Body of pancreas (tissue), 4 donors: ENCODE measurements at regions not wholly inside any gene's neighbourhood (a gene's known extent, or its start where the extent isn't known, plus 50 kb on each side); places are given as distances from the start of the nearest gene placed in this dataset.

ENCODE experiments used
- POLR2A ChIP-seq, 3 donors: fragments of 450-650 bp; IDR thresholded peaks; one replicate each; pipeline ENCODE4 v1.6.1; 2016; ENCODE audit warnings: antibody characterized with exemption in 3 of 3, mild to moderate bottlenecking in 2 of 3
- TF ChIP-seq, protein P1 (sequence below), 7 experiments: fragments of 450-650 bp in 4 of 7; fragments of 200-600 bp in 3 of 7; sonication (generic) in 3 of 7; IDR thresholded peaks; one replicate each; pipeline ENCODE4 v1.5.1; 2016 to 2019; ENCODE audit warnings: antibody characterized with exemption in 7 of 7

DNA sequence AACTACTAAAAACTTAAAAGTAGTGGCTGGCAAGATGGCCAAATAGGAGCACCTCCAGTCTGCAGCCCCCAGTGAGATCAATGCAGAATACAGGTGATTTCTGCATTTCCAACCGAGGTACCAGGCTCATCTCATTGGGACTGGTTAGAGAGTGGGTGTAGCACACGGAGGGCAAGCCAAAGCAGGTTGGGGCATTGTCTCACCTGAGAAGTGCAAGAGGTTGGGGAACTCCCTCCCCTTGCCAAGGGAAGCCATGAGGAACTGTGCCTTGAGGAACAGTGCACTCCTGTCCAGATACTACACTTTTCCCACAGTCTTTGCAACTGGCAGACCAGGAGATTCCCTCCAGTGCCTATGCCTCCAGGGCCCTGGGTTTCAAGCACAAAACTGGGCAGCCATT lies 311.1 kb downstream of the PAPSS1 start:
- no peak for TF ChIP-seq POLR2A (IDR thresholded peaks at IDR 0.05)
- TF ChIP-seq, protein P1, sequence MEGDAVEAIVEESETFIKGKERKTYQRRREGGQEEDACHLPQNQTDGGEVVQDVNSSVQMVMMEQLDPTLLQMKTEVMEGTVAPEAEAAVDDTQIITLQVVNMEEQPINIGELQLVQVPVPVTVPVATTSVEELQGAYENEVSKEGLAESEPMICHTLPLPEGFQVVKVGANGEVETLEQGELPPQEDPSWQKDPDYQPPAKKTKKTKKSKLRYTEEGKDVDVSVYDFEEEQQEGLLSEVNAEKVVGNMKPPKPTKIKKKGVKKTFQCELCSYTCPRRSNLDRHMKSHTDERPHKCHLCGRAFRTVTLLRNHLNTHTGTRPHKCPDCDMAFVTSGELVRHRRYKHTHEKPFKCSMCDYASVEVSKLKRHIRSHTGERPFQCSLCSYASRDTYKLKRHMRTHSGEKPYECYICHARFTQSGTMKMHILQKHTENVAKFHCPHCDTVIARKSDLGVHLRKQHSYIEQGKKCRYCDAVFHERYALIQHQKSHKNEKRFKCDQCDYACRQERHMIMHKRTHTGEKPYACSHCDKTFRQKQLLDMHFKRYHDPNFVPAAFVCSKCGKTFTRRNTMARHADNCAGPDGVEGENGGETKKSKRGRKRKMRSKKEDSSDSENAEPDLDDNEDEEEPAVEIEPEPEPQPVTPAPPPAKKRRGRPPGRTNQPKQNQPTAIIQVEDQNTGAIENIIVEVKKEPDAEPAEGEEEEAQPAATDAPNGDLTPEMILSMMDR (IDR thresholded peaks at IDR 0.05), result no peak
